GM21526 (cell line): ENCODE measurements at regions not wholly inside any gene's neighbourhood (a gene's known extent, or its start where the extent isn't known, plus 50 kb on each side); places are given as distances from the start of the nearest gene placed in this dataset.

ENCODE experiments used
- ATAC-seq: cut with Tn5 transposase; IDR thresholded peaks from one replicate; pipeline ENCODE4 v1.9.1; 2021; ENCODE audit warnings: moderate library complexity; ENCODE audit not compliant: unreplicated experiment, low FRiP score

GRCh38 chr1:201739492-201740085 lies 89.4 kb upstream of the IPO9 start:
- no peak for ATAC-seq

- ATAC-seq, result no peak
These were observed 88.8 kb upstream of the IPO9 start for GRCh38 chr1:201740086-201740541.

DNA sequence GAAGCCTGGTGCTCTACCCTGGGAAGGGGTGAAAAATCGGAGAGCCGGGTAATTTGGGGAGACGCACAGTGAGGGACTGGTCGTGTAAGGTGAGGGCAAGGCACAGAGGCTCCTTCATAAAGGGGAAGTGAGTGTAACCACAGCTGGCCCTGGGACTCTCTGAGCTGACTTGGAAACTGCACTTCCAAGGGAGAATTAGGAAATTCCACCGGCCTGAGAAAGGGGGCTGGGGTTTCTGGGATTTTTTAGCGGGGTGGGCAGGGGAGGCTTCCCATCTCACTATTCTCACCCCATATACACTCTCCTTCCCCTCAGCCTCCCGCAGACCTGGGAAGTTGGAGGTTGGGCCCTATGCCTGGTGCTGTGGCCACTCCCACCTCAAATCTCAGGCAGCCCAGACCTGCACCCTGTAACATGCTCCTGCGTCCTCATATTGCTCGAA lies 88.3 kb upstream of the IPO9 start:
- ATAC-seq, result no peak

GRCh38 chr1:201741763-201742342 lies 87.1 kb upstream of the IPO9 start:
- ATAC-seq, result no peak

DNA sequence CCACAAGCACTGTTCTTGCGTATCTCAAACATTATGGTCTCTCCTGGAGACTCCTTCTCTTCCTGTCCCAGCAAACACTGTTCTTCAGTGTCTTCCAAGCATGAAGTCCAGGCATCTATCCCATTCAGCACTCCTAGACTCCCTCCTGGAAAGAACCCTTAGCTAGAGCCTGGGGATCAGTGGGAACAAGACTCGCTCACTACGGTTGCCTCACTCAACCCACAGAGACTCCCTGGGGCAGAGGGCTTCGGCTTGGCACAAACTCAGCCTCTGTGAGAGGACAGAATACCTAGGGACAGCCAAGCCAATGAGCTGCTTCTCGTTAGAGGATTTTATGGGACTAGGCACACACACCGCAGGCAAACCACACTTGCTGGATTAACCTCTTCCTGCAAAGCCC lies 86.5 kb upstream of the IPO9 start:
- ATAC-seq, result no peak

DNA sequence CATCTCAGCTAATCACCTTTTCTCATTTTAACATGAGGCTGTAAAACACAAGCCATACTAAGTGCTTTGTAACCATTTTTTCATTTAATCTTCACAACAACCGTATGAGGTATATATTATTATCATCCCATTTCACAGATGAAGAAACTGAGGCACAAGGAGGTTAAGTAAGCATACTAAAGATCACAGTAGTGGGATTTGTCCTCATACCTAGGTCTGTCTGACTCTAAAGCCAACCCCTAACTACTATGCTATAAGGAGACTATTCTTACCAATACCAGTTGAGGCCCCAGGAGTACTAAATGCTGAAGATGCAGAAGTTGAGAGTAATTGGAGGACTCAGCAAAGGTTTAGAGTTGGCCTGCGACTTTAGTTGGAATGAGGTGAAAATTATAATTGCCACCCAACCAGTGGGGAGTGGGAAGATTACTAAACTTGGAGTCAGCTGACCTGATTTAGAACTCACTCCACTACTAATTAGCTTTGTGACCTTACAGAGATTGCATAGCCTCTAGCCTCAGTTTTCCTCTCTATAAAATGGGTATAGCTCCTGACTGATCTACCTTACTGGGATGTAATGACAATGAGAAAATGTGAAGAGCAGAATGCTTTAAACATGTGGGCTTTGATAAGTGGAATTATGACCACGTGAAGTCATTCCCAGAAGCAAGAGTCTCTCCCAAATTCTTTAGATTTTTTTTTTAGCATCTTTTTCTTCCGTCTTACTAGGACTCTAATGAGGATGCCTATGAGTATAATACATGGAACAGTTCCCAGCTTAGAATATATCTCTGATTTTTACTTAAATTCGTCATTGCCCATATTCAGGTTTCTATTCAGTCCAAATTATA lies 85.8 kb upstream of the IPO9 start:
- no peak for ATAC-seq

DNA sequence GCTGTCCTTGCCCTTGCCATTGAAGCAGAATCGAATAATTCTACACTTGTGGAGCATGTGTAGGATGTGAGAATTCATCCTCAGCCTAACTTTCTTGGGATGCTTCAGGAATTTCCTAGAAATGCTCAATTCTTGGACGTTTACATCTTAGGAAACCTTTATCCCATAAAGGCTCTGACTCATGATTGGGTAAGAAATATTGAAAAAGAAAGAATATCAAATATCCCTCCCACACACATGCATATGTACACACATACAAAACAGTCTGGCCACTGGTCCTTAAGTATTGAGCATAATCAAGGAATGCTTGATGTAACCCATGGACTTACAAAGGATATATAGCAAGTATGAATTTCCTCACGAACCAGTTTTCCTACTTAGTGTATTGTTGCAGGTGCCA lies 83.9 kb upstream of the IPO9 start:
- no peak for ATAC-seq

DNA sequence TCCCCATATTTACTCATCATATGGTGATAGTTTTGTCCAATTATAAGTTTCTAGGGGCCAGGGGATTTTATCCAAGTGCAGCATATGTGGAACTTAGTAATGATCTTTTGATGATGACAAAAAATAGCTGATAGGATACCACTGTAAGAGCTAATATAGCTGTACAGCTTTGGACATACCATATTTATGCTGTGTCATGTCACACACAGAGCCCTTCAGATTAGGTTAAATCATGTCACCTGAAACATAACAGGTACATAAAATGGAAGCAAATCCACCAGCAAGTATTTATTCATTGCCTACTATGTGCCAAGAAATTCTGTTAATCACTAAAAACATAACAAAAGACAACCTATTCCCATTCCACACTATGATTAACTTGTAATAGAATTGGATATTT lies 82.8 kb upstream of the IPO9 start:
- no peak for ATAC-seq

GRCh38 chr1:201747261-201747660 lies 81.7 kb upstream of the IPO9 start:
- ATAC-seq, result no peak

- ATAC-seq, result no peak
These were observed 80.6 kb upstream of the IPO9 start for GRCh38 chr1:201748335-201748734.

DNA sequence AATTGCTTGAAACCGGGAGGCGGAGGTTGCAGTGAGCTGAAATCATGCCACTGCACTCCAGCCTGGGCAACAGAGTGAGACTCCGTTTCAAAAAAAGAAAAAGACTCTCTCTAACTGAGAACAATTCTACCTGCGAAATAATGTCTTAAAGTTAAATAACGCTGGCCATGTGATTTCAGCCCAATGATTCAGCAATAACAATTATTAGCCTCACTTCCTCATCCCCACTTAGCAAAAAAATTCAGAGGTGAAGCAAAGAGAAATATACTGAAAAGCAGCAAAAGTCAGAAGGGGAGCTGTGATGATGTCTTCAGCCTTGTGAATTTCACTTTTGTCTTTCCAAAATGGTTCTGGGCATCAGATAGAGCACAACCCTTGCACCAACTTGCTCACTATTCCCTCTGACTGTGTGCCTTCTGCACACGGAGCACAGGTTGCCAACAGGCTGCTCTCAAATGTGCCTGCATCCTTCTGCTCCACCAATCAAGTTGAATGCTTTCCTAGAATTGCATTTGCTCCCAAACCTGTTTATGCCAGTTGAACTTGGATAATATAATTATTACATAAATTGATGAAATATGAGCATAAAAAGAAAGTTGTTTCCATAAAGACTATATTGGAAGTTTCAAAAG lies 79.8 kb upstream of the IPO9 start:
- ATAC-seq, result no peak

DNA sequence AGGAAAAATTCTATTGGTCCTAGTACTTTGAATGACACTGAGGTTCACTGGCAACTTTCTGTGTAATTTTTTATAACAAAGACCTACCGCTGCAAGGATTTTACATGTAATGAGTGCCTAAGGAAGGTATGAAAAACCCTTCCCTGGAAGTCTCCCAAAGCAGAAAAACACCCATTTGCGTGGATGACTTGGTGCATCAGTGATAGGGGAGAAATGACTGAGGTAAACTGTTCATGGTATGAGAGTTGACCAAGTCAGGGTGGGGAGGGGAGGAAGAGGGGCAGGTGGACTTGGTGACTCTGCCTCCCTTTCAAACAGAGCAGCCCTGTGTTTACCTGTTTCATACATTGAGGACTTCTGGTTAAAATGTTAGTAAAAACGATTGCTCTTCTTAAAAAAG lies 78.8 kb upstream of the IPO9 start:
- ATAC-seq, result no peak

GRCh38 chr1:201750934-201751333 lies 78.0 kb upstream of the IPO9 start:
- no peak for ATAC-seq

GRCh38 chr1:201751872-201752271 lies 77.1 kb upstream of the IPO9 start:
- ATAC-seq, result no peak

DNA sequence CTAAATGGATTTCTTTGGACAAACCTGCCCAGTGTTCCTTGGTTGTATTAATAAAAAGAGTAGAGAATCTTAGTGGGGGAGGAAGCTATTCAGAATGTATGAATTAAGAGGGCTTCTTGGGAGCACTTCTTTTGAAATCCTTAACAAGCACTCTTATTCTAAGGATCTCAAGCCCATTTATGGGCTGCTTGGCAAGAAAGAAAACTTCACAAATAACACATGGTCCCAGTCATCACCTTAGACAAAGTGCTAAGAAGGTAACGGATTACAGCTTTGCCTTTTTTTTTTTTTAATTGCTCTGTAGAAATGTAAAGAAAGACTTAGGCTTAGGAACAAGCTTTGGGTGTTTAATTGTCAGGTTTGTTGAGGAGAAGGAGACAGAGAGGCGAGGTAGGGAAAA lies 76.6 kb upstream of the IPO9 start:
- ATAC-seq, result no peak

DNA sequence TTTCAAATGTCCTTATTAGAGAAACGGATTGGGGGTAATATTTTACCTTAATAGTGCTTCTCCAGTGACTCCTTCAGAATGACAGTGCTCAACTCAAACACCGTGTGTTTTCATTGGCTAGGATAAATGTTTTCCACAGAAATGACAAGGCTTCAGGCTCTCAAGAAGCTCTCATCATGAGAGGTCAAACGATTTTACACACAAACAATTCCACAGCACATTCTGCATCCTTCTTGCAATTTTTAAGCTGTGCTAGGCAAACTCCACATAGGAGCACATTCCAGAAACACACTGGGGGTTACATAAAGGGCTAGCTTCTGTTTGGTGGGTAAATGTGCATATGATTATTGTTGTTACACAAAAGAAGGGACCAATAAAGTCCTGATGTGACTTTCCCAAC lies 75.5 kb upstream of the IPO9 start:
- ATAC-seq, result no peak

GRCh38 chr1:201754353-201754752 lies 74.6 kb upstream of the IPO9 start:
- no peak for ATAC-seq

DNA sequence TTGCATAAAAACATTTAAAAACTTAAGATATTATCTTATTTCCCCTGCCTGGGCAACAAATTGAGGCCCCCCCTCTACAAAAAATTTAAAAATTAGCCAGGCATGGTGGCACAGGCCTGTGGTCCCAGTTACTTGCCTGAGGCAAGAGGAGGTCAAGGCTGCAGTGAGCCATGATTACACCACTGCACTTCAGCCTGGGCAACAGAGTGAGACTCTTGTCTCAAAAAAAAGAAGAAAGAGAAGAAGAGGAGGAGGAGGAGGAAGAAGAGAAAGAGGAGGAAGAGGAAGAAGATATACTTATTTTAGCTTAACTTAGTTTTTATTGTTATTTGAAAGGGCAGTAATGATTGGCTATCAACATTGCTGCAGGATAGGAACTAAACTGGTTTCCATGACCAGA lies 73.8 kb upstream of the IPO9 start:
- ATAC-seq, result no peak

DNA sequence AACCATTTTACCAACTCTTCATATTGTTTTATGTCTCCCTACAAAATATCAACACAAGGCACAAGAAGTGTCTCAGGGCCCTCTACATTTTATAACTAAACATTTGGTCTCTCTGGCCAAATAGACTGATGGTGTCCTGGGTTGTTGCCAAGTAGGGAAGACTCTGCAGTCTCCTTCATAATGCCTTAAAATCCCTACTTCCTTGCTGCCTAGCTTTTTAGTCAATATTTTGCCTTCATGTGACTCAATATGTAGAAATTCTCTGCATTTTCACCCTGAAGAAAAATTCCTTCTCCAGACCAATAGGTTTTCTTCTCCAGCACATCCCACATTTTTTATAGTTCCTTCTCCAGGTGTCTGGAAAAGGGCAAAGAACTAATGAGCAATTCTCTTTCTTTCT lies 72.6 kb upstream of the IPO9 start:
- ATAC-seq, result no peak

DNA sequence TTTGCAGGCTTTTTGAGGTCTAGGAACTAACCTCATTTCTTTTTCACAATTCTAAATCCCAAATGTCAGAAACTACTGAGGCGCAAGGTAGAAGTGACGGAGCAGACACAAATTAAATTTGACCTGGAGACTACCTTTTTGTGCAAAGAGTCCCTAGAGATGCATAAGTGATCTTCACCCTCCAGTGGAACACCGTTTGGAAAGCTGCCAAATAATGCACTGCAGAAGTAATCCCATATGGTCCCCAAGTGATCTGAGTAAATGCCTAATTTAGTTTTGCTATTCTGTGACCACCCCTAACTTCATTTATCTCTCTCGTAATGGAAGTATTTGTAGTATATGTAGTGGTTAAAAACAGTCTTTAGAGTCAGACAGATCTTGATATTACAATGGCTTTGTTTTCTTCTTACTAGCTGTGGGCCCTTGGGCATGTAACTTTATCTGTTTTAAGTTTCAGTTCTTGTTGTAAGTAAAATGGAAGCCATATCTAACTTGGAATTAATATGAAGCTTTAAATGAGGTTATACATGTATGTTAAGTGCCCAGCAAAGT lies 70.4 kb upstream of the IPO9 start:
- no peak for ATAC-seq

DNA sequence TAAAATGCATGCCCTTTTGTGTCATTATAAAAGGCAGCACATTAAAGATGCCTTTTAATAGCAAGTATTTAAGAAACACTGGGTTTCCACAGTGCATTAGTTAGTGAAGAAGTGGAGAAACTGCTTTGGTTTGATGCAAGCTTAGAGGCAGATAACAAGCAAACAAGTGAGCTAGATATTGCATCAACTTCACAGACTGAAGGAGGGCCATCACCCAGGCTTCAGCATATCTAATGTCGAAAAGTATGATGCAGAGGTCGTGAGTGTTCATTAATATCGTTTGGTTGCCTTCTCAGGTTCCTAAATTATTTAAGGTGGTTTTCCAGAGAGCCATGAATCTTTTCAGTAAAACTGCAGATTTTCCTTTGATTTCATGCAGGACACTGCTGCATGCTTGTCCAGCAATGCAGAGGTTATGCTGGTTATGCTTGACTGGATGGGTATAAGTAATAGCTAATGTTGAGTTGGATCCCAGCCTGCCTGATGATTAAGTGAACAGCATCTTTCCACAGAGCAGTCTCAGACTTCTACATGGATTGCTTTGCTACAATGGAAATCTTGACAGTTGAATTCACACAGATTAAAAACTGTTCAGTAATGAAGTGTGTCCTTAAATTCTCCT lies 69.7 kb upstream of the IPO9 start:
- ATAC-seq, result no peak
